ENCODE measurements at regions not wholly inside any gene's neighbourhood (a gene's known extent, or its start where the extent isn't known, plus 50 kb on each side); places are given as distances from the start of the nearest gene placed in this dataset.

GRCh38 chr12:42854208-42854607 is 264.7 kb upstream of the PRICKLE1 start:
- H3K4me3 Mint-ChIP-seq: no peak overlapping the region
- no peaks in the 10 kb centered on the region for H3K27me3 Mint-ChIP-seq
- intact Hi-C loops (cut with micrococcal nuclease): no loop called here
- no peaks in the 10 kb centered on the region for H3K4me1 Mint-ChIP-seq (ENCODE audit: low read depth)
- no peaks in the 10 kb centered on the region for H3K9me3 Mint-ChIP-seq
- no peaks in the 10 kb centered on the region for H3K36me3 Mint-ChIP-seq (ENCODE audit: low read depth)
- H3K27ac Mint-ChIP-seq: no peak overlapping the region

GRCh38 chr12:42853370-42854140 is 264.0 kb upstream of the PRICKLE1 start:
- Mint-ChIP-seq H3K9me3 (no peaks in the 10 kb centered on the region), H3K4me1 (ENCODE audit: low read depth) (no peaks in the 10 kb centered on the region), H3K27ac (no peak overlapping the region), H3K36me3 (ENCODE audit: low read depth) (no peaks in the 10 kb centered on the region), H3K27me3 (no peaks in the 10 kb centered on the region), H3K4me3 (no peak overlapping the region)
- intact Hi-C loops (cut with micrococcal nuclease): no loop called here

- no peaks in the 10 kb centered on the region for H3K36me3 Mint-ChIP-seq (ENCODE audit: low read depth)
- intact Hi-C loops (cut with micrococcal nuclease): no loop called here
- H3K27ac Mint-ChIP-seq: no peak overlapping the region
These were observed 257.2 kb upstream of the PRICKLE1 start for GRCh38 chr12:42846782-42847181.

GRCh38 chr12:42834062-42834461 is 244.5 kb upstream of the PRICKLE1 start:
- H3K4me1 Mint-ChIP-seq (ENCODE audit: low read depth): no peaks in the 10 kb centered on the region
- H3K4me3 Mint-ChIP-seq: no peak overlapping the region
- no peaks in the 10 kb centered on the region for H3K36me3 Mint-ChIP-seq (ENCODE audit: low read depth)

More at GRCh38 chr12:42846782-42847181, 257.2 kb upstream of the PRICKLE1 start:
- Mint-ChIP-seq H3K27me3 (no peaks in the 10 kb centered on the region), H3K9me3 (peaks cover 26% of the 10 kb centered on the region), H3K4me3 (no peak overlapping the region), H3K4me1 (ENCODE audit: low read depth) (no peaks in the 10 kb centered on the region)

GRCh38 chr12:42828836-42829235 is 239.3 kb upstream of the PRICKLE1 start:
- no peaks in the 10 kb centered on the region for H3K4me1 Mint-ChIP-seq (ENCODE audit: low read depth)

More at GRCh38 chr12:42834062-42834461, 244.5 kb upstream of the PRICKLE1 start:
- intact Hi-C loops (cut with micrococcal nuclease): no loop called here
- no peak overlapping the region for H3K27ac Mint-ChIP-seq
- H3K9me3 Mint-ChIP-seq: peaks cover 8% of the 10 kb centered on the region
- no peaks in the 10 kb centered on the region for H3K27me3 Mint-ChIP-seq

GRCh38 chr12:42824327-42824726 is 234.8 kb upstream of the PRICKLE1 start:
- Mint-ChIP-seq H3K4me3 (no peak overlapping the region), H3K27ac (no peak overlapping the region)

More at GRCh38 chr12:42828836-42829235, 239.3 kb upstream of the PRICKLE1 start:
- no peaks in the 10 kb centered on the region for H3K36me3 Mint-ChIP-seq (ENCODE audit: low read depth)
- H3K4me3 Mint-ChIP-seq: no peak overlapping the region
- no peak overlapping the region for H3K27ac Mint-ChIP-seq
- no peaks in the 10 kb centered on the region for H3K27me3 Mint-ChIP-seq
- peaks cover 6% of the 10 kb centered on the region for H3K9me3 Mint-ChIP-seq
- intact Hi-C loops (cut with micrococcal nuclease): no loop called here

GRCh38 chr12:42823679-42824078 is 234.1 kb upstream of the PRICKLE1 start:
- H3K27ac Mint-ChIP-seq: no peak overlapping the region
- intact Hi-C loops (cut with micrococcal nuclease): no loop called here
- peaks cover 18% of the 10 kb centered on the region for H3K9me3 Mint-ChIP-seq
- H3K36me3 Mint-ChIP-seq (ENCODE audit: low read depth): no peaks in the 10 kb centered on the region
- no peaks in the 10 kb centered on the region for H3K4me1 Mint-ChIP-seq (ENCODE audit: low read depth)
- H3K27me3 Mint-ChIP-seq: no peaks in the 10 kb centered on the region
- no peak overlapping the region for H3K4me3 Mint-ChIP-seq

More at GRCh38 chr12:42824327-42824726, 234.8 kb upstream of the PRICKLE1 start:
- Mint-ChIP-seq H3K9me3 (peaks cover 18% of the 10 kb centered on the region), H3K4me1 (ENCODE audit: low read depth) (no peaks in the 10 kb centered on the region), H3K36me3 (ENCODE audit: low read depth) (no peaks in the 10 kb centered on the region), H3K27me3 (no peaks in the 10 kb centered on the region)
- intact Hi-C loops (cut with micrococcal nuclease): no loop called here

GRCh38 chr12:42819846-42820245 is 230.3 kb upstream of the PRICKLE1 start:
- no peak overlapping the region for H3K27ac Mint-ChIP-seq
- no peak overlapping the region for H3K4me3 Mint-ChIP-seq
- H3K27me3 Mint-ChIP-seq: no peaks in the 10 kb centered on the region
- H3K9me3 Mint-ChIP-seq: peaks cover 24% of the 10 kb centered on the region
- no peaks in the 10 kb centered on the region for H3K4me1 Mint-ChIP-seq (ENCODE audit: low read depth)
- intact Hi-C loops (cut with micrococcal nuclease): no loop called here
- no peaks in the 10 kb centered on the region for H3K36me3 Mint-ChIP-seq (ENCODE audit: low read depth)

- H3K27ac Mint-ChIP-seq: no peak overlapping the region
- intact Hi-C loops (cut with micrococcal nuclease): no loop called here
- no peaks in the 10 kb centered on the region for H3K4me1 Mint-ChIP-seq (ENCODE audit: low read depth)
- H3K27me3 Mint-ChIP-seq: no peaks in the 10 kb centered on the region
- H3K4me3 Mint-ChIP-seq: no peak overlapping the region
- peaks cover 18% of the 10 kb centered on the region for H3K9me3 Mint-ChIP-seq
- H3K36me3 Mint-ChIP-seq (ENCODE audit: low read depth): no peaks in the 10 kb centered on the region
These were observed 225.5 kb upstream of the PRICKLE1 start for GRCh38 chr12:42815068-42815467.

- Mint-ChIP-seq H3K4me3 (no peak overlapping the region), H3K9me3 (peaks cover 6% of the 10 kb centered on the region), H3K27ac (no peak overlapping the region), H3K36me3 (ENCODE audit: low read depth) (no peaks in the 10 kb centered on the region), H3K4me1 (ENCODE audit: low read depth) (no peaks in the 10 kb centered on the region), H3K27me3 (no peaks in the 10 kb centered on the region)
- intact Hi-C loops (cut with micrococcal nuclease): no loop called here
These were observed 223.3 kb upstream of the PRICKLE1 start for GRCh38 chr12:42812871-42813270.

GRCh38 chr12:42812086-42812485 is 222.5 kb upstream of the PRICKLE1 start:
- H3K9me3 Mint-ChIP-seq: no peaks in the 10 kb centered on the region
- H3K27ac Mint-ChIP-seq: no peak overlapping the region
- H3K4me3 Mint-ChIP-seq: no peak overlapping the region
- no peaks in the 10 kb centered on the region for H3K4me1 Mint-ChIP-seq (ENCODE audit: low read depth)
- no peaks in the 10 kb centered on the region for H3K36me3 Mint-ChIP-seq (ENCODE audit: low read depth)
- no peaks in the 10 kb centered on the region for H3K27me3 Mint-ChIP-seq
- intact Hi-C loops (cut with micrococcal nuclease): no loop called here

- Mint-ChIP-seq H3K27ac (no peak overlapping the region), H3K9me3 (no peaks in the 10 kb centered on the region), H3K4me3 (no peak overlapping the region), H3K36me3 (ENCODE audit: low read depth) (no peaks in the 10 kb centered on the region), H3K27me3 (no peaks in the 10 kb centered on the region), H3K4me1 (ENCODE audit: low read depth) (no peaks in the 10 kb centered on the region)
- intact Hi-C loops (cut with micrococcal nuclease): no loop called here
These were observed 220.5 kb upstream of the PRICKLE1 start for GRCh38 chr12:42810006-42810405.

GRCh38 chr12:42809226-42809625 is 219.7 kb upstream of the PRICKLE1 start:
- no peaks in the 10 kb centered on the region for H3K27me3 Mint-ChIP-seq
- no peak overlapping the region for H3K4me3 Mint-ChIP-seq
- H3K36me3 Mint-ChIP-seq (ENCODE audit: low read depth): no peaks in the 10 kb centered on the region
- no peak overlapping the region for H3K27ac Mint-ChIP-seq
- intact Hi-C loops (cut with micrococcal nuclease): no loop called here
- no peaks in the 10 kb centered on the region for H3K9me3 Mint-ChIP-seq
- no peaks in the 10 kb centered on the region for H3K4me1 Mint-ChIP-seq (ENCODE audit: low read depth)

- Mint-ChIP-seq H3K4me1 (ENCODE audit: low read depth) (no peaks in the 10 kb centered on the region), H3K27ac (no peak overlapping the region), H3K9me3 (no peaks in the 10 kb centered on the region), H3K36me3 (ENCODE audit: low read depth) (no peaks in the 10 kb centered on the region), H3K4me3 (no peak overlapping the region), H3K27me3 (no peaks in the 10 kb centered on the region)
- intact Hi-C loops (cut with micrococcal nuclease): no loop called here
These were observed 218.2 kb upstream of the PRICKLE1 start for GRCh38 chr12:42807766-42808165.

GRCh38 chr12:42807251-42807650 is 217.7 kb upstream of the PRICKLE1 start:
- no peaks in the 10 kb centered on the region for H3K9me3 Mint-ChIP-seq
- no peaks in the 10 kb centered on the region for H3K36me3 Mint-ChIP-seq (ENCODE audit: low read depth)
- no peaks in the 10 kb centered on the region for H3K27me3 Mint-ChIP-seq
- no peak overlapping the region for H3K27ac Mint-ChIP-seq
- intact Hi-C loops (cut with micrococcal nuclease): no loop called here
- H3K4me1 Mint-ChIP-seq (ENCODE audit: low read depth): no peaks in the 10 kb centered on the region
- H3K4me3 Mint-ChIP-seq: no peak overlapping the region

Data from dendritic cell treated with granulocyte-macrophage colony-stimulating factor and Interleukin-4, amounts not matched to agents 40 ng/mL and 50 ng/mL, for 4 days (primary cell).